GM18498 (cell line): ENCODE measurements at regions not wholly inside any gene's neighbourhood (a gene's known extent, or its start where the extent isn't known, plus 50 kb on each side); places are given as distances from the start of the nearest gene placed in this dataset.
"Not testable (repeated sequence)": the region's sequence is repeated elsewhere in the genome, so short reads cannot be mapped to it uniquely, and the experiment has no call there.

Source experiments
- ATAC-seq: cut with Tn5 transposase; IDR thresholded peaks from one replicate; pipeline ENCODE4 v1.9.1; 2021; ENCODE audit warnings: mild to moderate bottlenecking, moderate library complexity; ENCODE audit not compliant: unreplicated experiment

DNA sequence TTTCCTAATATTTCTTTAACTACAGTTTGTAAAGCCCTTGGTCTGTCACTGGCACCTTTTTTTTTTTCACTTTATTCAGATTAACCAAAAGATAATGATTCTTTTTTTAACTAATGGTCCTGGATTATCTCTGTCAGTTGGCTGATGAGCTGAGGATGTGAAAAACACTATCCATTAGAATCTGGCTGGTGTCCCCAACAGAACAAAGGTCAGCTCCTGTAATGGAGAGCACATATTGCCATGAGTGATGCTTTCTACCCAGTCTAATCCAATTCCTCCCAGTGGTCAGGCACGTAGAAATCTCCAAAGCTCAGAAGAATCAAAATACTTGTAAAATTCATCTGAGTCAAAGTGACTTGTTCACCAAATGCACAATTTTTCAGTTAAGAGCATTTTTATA is 491.7 kb upstream of the PIK3R1 start:
- no peak for ATAC-seq

DNA sequence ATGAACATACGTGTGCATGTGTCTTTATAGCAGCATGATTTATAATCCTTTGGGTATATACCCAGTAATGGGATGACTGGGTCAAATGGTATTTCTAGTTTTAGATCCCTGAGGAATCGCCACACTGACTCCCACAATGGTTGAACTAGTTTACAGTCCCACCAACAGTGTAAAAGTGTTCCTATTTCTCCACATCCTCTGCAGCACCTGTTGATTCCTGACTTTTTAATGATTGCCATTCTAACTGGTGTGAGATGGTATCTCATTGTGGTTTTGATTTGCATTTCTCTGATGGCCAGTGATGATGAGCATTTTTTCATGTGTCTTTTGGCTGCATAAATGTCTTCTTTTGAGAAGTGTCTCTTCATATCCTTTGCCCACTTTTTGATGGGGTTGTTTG is 493.0 kb upstream of the PIK3R1 start:
- ATAC-seq: not testable (repeated sequence)

DNA sequence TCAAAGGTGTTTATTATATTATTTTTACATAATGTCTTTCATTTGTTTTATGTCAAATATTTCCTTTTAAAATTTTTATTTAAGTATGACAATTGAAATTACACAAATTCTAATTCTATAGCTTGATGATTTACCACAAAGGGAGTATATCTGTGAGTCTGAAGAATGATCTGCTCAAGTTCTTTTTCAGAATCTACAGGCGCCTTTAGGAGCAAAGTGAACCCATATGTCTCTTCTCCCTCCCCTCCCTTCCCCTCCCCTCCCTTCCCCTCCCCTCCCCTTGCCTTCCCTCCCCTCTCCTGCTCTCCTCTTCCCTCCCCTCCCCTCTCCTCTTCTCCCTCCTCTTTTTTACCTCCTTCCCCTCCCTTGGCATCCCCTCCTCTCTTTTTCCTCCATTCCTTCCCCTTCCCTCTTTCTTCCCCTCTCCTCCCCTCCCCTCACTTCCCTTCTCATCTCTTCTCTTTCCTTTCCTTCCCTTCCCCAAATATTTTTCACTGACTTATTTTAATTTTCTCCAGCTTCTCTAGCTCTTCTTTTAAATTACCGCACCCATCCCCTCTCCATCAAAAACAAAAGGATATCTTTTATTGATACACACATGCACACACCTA is 495.3 kb upstream of the PIK3R1 start:
- ATAC-seq: no peak

DNA sequence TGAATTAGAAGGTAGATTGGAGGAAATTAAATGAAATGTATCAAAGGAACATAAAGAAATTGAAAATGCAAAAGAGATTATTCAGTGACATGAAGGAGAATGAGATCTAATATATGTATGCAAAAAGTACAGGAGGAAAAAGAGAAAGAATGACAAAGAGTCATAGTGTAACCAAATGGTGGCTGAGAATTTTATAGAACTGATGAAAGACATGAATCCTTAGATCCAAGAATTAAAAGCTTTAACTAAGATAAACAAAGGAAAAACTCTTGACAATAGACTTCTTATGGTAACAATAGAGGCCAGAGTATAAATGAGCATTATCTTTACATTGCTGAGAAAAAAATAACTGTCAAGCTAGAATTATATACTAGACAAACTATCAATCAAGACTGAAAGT is 505.4 kb upstream of the CD180 start:
- ATAC-seq: no peak

- ATAC-seq: no peak
These were observed 503.0 kb upstream of the CD180 start for GRCh38 chr5:67699560-67699959.

- no peak for ATAC-seq
These were observed 499.8 kb upstream of the CD180 start for GRCh38 chr5:67696446-67696845.

DNA sequence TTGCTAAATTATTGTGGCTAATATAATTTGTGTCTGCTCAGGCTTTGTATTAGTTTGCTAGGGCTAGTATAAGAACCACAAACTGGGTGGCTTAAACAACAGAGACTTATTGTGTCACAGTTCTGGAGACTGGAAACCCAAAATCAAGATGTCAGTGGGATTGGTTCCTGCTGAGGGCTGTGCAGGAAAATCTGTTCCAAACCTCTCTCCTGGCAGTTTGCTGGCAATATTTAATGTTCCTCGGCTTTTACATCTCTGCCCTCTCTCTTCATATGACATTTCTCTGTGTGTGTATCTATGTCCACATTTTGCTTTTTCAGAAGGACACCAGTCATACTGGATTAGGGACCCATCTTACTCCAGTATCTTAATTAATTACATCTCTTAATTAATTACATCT is 498.8 kb upstream of the CD180 start:
- no peak for ATAC-seq

DNA sequence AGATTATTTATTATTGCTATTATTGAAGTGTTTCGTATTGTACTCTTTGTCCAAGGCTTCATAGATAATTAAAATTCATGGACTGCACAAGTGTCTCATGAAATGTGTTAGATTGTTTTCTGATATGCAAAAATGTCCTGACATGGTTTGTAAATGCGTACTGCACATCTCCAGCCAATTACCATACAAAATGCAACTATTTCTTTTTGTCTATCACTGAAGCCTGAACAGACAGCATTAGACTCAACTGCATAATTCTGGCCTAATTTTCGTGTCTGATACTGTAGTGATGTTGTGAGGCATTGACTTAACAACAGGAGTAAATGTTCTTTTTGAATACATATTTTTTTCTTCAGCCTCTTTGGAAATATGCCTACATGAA is 498.2 kb upstream of the CD180 start:
- no peak for ATAC-seq

DNA sequence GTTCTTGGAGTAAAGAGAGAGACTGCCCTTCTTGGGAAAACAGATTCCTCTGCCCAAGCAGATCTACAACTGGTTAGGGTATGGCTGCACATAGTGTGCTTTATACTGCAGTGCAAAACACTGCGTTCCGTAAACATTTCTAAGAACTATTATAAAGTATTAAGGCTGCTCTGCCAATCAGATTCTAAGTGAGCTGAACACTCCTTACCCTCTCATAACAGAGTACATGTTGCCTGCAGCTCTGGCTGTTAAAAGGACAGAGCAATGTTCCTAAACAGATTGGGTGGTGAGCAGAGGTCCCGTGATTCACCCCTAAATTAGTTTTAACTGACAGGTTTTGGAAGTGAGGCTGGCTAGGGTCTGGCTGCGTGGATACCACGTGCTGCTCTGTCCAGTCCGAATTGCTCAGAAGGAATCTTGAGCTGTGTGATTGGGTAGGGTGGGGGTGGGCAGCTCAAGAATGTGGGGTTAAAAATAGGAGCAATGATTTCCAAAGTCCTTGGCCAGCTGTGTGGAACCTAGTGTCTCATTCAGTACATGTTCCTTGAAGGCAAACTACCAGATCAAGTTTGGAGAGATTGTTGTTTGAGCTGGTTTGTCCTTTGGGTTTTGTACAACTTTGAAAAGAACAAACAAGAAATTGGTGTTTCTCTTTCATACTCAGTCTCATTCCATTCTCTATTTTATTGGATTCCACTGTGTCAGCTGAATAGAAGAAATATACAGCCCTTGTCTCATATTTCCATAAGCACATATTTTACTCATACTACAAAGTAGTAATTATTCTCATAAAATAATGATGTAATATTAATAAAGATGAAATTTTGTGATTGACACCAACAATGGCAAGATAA is 497.6 kb upstream of the CD180 start:
- ATAC-seq: no peak

GRCh38 chr5:67686746-67687145 is 490.1 kb upstream of the CD180 start:
- no peak for ATAC-seq

- no peak for ATAC-seq
These were observed 485.1 kb upstream of the CD180 start for GRCh38 chr5:67681703-67682102.

GRCh38 chr5:67680099-67680498 is 483.5 kb upstream of the CD180 start:
- ATAC-seq: no peak

- no peak for ATAC-seq
These were observed 482.7 kb upstream of the CD180 start for GRCh38 chr5:67679184-67679841.

GRCh38 chr5:67678594-67678993 is 482.0 kb upstream of the CD180 start:
- ATAC-seq: no peak

DNA sequence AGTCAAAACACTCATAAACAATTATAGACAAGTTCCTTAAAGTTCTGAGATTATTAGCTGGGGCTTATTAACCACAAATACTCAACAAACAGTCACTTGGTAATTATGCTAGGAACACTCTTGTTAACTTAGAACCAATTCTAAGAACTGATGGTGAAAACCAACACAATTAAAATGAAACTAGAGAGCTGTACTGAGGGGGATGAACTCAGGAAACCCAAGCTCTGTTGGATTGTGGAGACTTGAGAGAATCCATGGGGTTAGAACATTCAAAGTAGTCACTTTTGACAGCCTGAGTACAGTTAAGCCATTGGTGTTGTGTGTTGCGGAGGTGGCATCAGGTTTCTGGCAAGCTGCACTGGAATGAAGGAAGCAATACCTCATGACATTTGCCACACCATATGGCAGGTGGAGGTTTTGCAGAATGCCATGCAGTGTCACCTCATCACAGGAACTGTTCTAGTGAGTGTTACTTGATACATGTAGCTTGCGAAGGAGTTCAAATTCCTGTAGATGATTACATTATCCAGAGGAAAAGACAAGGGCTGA is 480.9 kb upstream of the CD180 start:
- no peak for ATAC-seq

GRCh38 chr5:67676863-67677262 is 480.3 kb upstream of the CD180 start:
- no peak for ATAC-seq

GRCh38 chr5:67674159-67674655 is 477.6 kb upstream of the CD180 start:
- ATAC-seq: no peak

DNA sequence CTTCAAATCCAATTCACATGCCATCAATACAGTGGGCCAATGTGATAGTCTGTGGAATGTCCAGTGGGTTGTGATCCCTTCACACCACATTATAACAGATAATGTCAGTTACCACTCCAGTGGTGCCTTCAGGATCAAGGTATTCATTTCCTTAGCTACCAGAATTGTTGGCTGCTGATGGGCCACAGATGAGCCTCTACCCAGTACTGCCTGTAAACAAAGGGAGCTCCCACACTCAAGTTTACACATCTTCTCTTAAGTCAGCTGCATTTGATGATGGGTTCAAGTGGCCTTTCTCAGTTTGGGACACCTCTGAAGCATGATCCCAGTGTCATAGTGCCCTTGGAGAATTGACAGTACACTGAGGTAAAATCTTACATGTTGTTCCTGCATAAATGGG is 477.0 kb upstream of the CD180 start:
- ATAC-seq: no peak

DNA sequence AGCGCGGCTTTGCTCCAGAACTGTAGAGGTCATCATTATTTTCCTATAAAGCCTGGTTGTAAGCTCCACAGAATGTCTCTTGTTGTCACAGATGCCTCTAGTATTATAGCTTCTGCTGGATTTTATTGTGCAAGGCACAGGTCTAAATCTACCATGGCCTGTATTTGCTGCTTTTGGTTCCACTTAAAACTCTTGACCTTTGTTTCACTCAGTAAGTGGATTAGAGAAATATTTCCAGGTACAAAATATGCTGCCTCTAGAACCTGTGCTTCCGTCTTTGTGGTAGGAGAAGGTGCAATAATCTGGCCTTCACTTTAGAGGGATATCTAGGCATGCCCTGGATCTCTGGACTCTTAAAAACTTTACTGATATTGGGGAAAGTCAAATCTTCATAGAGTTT is 476.6 kb upstream of the CD180 start:
- ATAC-seq: no peak

GRCh38 chr5:67672636-67673035 is 476.0 kb upstream of the CD180 start:
- ATAC-seq: no peak

GRCh38 chr5:67669916-67670315 is 473.3 kb upstream of the CD180 start:
- no peak for ATAC-seq

DNA sequence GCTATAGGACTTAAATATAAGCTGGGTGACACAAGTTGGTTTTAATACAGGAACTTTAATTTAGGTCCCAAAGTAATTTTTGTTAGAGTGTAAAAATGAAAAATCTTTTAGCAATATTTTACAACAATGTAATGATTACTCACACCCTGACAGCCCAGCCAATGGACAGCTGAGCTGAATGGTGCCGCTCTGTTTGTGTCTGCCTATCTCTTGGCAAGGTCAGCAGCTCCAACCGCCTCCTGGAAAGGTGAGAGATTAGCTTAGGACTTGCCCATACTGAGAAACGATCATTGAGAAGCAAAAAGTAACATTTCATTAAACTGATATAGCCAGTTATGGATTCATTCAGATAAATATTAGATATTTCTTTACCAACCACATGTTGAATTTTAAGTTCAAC is 463.6 kb upstream of the CD180 start:
- ATAC-seq: no peak
